ENCODE measurements at regions not wholly inside any gene's neighbourhood (a gene's known extent, or its start where the extent isn't known, plus 50 kb on each side); places are given as distances from the start of the nearest gene placed in this dataset.

DNA sequence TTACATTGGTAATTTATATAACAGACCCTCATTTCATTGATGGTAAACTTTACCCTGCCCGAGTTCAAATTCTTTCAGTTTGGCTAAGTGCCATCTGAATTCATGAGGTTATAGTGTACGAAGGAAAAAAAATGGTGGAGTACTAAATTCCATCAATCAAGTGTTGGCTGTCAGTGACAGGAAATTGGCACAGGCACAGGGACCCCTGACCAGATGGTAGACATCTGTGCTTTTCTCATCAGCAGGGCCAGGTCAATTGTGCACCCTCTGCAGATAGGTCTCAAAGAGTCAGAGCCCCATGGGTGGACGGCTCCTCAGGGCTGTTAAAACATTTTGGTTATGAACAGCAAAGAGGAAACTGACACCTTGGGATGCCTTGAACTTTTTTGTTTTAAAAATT lies 439.2 kb downstream of the SETBP1 start:
- ATAC-seq, result no peak
- H3K36me3 Mint-ChIP-seq, result no peaks in the 10 kb centered on the region

GRCh38 chr18:45121146-45121545 lies 440.5 kb downstream of the SETBP1 start:
- no peak overlapping the region for H3K4me3 Mint-ChIP-seq
- no peaks in the 10 kb centered on the region for H3K9me3 Mint-ChIP-seq
- H3K36me3 Mint-ChIP-seq, result no peaks in the 10 kb centered on the region
- H3K4me1 Mint-ChIP-seq, result peaks cover 6% of the 10 kb centered on the region
- no peak overlapping the region for H3K27ac Mint-ChIP-seq
- DNase-seq (ENCODE audit: low spot score in 2 of 2) (no peak), ATAC-seq (no peak)

More for the DNA sequence above, 439.2 kb downstream of the SETBP1 start:
- no peaks in the 10 kb centered on the region for H3K9me3 Mint-ChIP-seq
- peaks cover 6% of the 10 kb centered on the region for H3K4me1 Mint-ChIP-seq
- DNase-seq (ENCODE audit: low spot score in 2 of 2), result no peak
- H3K4me3 Mint-ChIP-seq, result no peak overlapping the region
- H3K27ac Mint-ChIP-seq, result no peak overlapping the region

DNA sequence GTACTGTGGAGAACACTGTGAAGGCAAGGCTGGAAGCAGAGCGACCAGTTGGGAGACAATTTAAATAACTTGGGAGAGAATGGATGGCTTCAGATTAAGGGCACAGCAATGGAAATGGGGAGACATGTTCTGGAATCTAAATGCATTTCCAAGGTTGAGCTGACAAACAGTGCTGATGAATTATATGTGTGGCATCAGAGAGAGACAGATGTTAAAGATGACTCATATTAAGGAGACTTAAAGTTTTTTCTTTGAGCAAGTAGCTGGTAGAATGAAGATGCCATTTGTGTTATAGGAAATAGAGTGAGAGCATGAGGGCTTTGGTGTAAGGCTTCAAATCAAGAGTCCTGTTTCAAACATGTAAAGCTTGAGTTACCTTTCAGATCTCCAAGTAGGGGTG lies 441.8 kb downstream of the SETBP1 start:
- no peak for DNase-seq (ENCODE audit: low spot score in 2 of 2)
- no peaks in the 10 kb centered on the region for H3K9me3 Mint-ChIP-seq
- ATAC-seq, result no peak
- no peak overlapping the region for H3K27ac Mint-ChIP-seq
- no peak overlapping the region for H3K4me3 Mint-ChIP-seq
- no peaks in the 10 kb centered on the region for H3K36me3 Mint-ChIP-seq
- H3K4me1 Mint-ChIP-seq, result peaks cover 6% of the 10 kb centered on the region

- peaks cover 2% of the 10 kb centered on the region for H3K4me1 Mint-ChIP-seq
- no peak overlapping the region for H3K4me3 Mint-ChIP-seq
- no peaks in the 10 kb centered on the region for H3K36me3 Mint-ChIP-seq
- H3K27ac Mint-ChIP-seq, result no peak overlapping the region
- ATAC-seq, result no peak
- no peak for DNase-seq (ENCODE audit: low spot score in 2 of 2)
- H3K9me3 Mint-ChIP-seq, result no peaks in the 10 kb centered on the region
Measured at GRCh38 chr18:45127405-45127804, 446.7 kb downstream of the SETBP1 start.

- ATAC-seq (no peak), DNase-seq (ENCODE audit: low spot score in 2 of 2) (no peak)
- Mint-ChIP-seq H3K27ac (no peak overlapping the region), H3K4me3 (no peak overlapping the region), H3K36me3 (no peaks in the 10 kb centered on the region), H3K4me1 (peaks cover 7% of the 10 kb centered on the region), H3K9me3 (no peaks in the 10 kb centered on the region)
Measured at GRCh38 chr18:45133276-45133675, 452.6 kb downstream of the SETBP1 start.

GRCh38 chr18:45136381-45137086 lies 455.8 kb downstream of the SETBP1 start:
- peak; percentile 31 for ATAC-seq
- H3K27ac Mint-ChIP-seq, result no peak overlapping the region

GRCh38 chr18:45137087-45137419 lies 456.4 kb downstream of the SETBP1 start:
- Mint-ChIP-seq H3K4me1 (peaks cover 7% of the 10 kb centered on the region), H3K27ac (no peak overlapping the region), H3K4me3 (no peak overlapping the region), H3K36me3 (no peaks in the 10 kb centered on the region), H3K9me3 (peaks cover 4% of the 10 kb centered on the region)
- no peak for DNase-seq (ENCODE audit: low spot score in 2 of 2)
- no peak for ATAC-seq

More at GRCh38 chr18:45136381-45137086, 455.8 kb downstream of the SETBP1 start:
- Mint-ChIP-seq H3K4me1 (peaks cover 7% of the 10 kb centered on the region), H3K9me3 (peaks cover 4% of the 10 kb centered on the region), H3K4me3 (no peak overlapping the region), H3K36me3 (no peaks in the 10 kb centered on the region)
- no peak for DNase-seq (ENCODE audit: low spot score in 2 of 2)

- H3K9me3 Mint-ChIP-seq, result peaks cover 4% of the 10 kb centered on the region
- H3K27ac Mint-ChIP-seq, result no peak overlapping the region
- H3K4me3 Mint-ChIP-seq, result no peak overlapping the region
- no peaks in the 10 kb centered on the region for H3K36me3 Mint-ChIP-seq
- DNase-seq (ENCODE audit: low spot score in 2 of 2) (no peak), ATAC-seq (peak; percentile 24)
- peaks cover 7% of the 10 kb centered on the region for H3K4me1 Mint-ChIP-seq
Measured at GRCh38 chr18:45139478-45139877, 458.8 kb downstream of the SETBP1 start.

DNA sequence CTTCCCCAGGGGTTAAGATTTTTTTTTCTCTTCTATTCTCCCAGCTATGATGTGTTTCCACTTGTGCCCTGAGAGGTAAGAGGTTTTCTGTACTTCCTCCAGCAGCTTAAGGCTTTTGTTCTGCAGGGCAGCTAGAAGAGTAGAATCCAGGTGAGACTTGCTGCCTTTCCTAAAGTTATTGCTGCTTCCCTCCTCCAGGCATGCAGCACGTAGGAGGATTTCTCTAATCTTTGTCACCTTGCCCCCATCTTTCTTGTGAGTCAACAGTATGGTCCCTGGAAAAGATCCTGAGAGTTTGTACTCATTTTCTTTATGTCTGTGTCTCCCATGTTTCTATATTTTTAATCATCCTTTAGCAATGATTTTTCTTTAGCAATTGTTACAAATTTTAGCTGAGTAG lies 462.2 kb downstream of the SETBP1 start:
- Mint-ChIP-seq H3K4me1 (no peaks in the 10 kb centered on the region), H3K4me3 (no peak overlapping the region), H3K36me3 (no peaks in the 10 kb centered on the region), H3K9me3 (peaks cover 4% of the 10 kb centered on the region), H3K27ac (no peak overlapping the region)
- DNase-seq (ENCODE audit: low spot score in 2 of 2) (no peak), ATAC-seq (no peak)

DNA sequence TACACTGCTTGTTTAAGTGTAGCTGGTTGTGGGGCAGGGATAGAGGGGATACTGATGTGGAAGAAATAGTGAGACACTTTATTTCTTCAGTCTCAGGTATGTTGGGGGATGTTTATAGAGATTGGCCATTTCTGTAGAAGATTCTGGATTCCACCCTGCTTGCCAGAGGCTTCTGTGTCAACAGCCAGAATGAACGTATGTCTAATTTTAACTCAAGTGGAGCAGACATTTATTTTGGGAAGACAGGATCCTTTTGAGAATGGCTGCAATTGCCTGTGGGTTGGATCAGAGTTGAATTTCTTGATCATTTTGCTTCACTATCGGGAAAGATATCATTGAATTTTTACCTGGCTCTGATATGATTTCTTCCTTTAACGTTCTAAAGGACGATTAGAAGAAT lies 465.6 kb upstream of the SLC14A2 start:
- H3K27ac Mint-ChIP-seq, result no peak overlapping the region
- no peaks in the 10 kb centered on the region for H3K4me1 Mint-ChIP-seq
- no peaks in the 10 kb centered on the region for H3K9me3 Mint-ChIP-seq
- ATAC-seq (no peak), DNase-seq (ENCODE audit: low spot score in 2 of 2) (no peak)
- H3K36me3 Mint-ChIP-seq, result no peaks in the 10 kb centered on the region
- no peak overlapping the region for H3K4me3 Mint-ChIP-seq

DNA sequence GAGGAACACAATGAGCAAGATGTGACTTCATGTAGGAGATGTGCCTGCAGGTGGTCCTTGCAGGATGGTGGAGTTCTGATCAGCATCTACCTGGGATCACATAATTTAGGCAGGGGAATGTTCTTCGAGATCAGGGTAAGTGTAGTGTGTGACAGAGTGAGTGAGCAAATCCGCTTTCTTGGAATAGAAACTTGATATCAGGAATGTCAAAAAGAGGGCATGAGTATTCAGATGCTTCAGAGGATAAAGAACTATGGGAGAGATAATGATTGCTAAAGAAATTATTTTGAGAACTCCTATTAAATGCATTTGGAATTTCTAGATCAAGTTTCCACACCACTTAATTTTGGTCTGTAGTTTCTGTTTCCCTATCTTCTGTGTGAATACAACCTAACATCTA lies 463.6 kb upstream of the SLC14A2 start:
- Mint-ChIP-seq H3K9me3 (no peaks in the 10 kb centered on the region), H3K27ac (no peak overlapping the region), H3K4me1 (no peaks in the 10 kb centered on the region), H3K4me3 (no peak overlapping the region), H3K36me3 (no peaks in the 10 kb centered on the region)
- ATAC-seq, result no peak
- DNase-seq (ENCODE audit: low spot score in 2 of 2), result no peak

DNA sequence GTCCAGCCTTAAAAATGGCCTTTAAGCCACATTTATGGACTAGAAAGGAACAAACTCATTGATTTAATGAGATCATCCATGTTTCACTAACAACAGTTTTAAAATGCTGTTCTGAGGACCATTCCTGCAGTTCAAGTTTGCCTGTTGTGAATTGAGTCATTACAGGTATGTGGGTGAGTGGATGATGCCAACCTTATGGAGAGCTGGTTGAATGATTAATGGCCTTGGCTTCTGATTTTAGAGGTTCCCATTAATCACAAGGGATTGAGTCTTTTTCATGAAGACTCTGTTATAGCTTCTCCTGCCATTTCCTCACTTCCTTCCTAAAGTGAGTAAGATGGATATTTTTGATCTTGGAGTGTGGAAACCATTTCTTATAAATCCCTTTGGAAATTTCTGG lies 459.8 kb upstream of the SLC14A2 start:
- DNase-seq (ENCODE audit: low spot score in 2 of 2), result no peak
- Mint-ChIP-seq H3K4me1 (no peaks in the 10 kb centered on the region), H3K36me3 (no peaks in the 10 kb centered on the region), H3K4me3 (no peak overlapping the region), H3K9me3 (no peaks in the 10 kb centered on the region), H3K27ac (no peak overlapping the region)
- no peak for ATAC-seq

DNA sequence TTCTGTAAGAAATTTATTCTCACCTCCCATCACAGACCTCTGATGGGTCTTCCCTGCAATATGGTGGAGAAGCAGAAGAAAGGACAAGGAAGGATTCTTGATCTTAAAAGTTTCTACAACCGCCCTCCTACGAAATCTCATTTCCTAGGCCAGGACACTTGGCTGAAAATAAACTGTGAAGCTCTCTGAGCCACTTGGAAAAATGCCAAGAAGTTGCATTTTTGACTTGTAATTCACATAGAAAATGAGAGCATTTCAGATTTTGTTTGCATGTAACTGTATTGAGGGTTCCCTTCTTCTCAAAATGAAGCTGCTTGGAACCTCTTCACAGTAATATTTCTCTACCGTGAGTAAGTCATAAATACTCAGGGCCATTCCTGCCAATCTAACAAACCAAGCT lies 458.3 kb upstream of the SLC14A2 start:
- no peak for DNase-seq (ENCODE audit: low spot score in 2 of 2)
- Mint-ChIP-seq H3K4me1 (no peaks in the 10 kb centered on the region), H3K36me3 (no peaks in the 10 kb centered on the region), H3K27ac (no peak overlapping the region), H3K9me3 (no peaks in the 10 kb centered on the region), H3K4me3 (no peak overlapping the region)
- ATAC-seq, result no peak

- Mint-ChIP-seq H3K4me1 (no peaks in the 10 kb centered on the region), H3K4me3 (no peak overlapping the region), H3K27ac (no peak overlapping the region), H3K9me3 (no peaks in the 10 kb centered on the region), H3K36me3 (no peaks in the 10 kb centered on the region)
- DNase-seq (ENCODE audit: low spot score in 2 of 2) (no peak), ATAC-seq (no peak)
Measured at GRCh38 chr18:45157576-45157975, 457.7 kb upstream of the SLC14A2 start.

DNA sequence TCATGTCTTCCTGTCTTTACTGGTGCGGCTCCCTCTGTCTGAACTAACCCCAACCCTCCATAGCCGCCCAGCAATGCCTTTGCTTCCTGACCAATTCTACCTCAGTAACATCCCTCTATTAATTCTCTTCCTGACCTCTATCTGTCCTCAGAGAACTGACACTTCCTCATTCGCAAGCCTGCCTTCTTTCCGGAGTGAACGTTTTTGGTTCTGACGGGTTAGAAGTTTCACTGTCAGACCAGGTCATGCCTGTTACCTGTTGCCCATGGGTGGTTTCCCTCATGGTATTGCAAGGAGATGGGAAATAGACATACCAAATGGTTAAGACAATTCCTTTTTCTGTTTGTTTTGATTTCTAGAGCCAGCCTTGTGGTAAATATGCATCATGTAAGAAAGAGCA lies 453.4 kb upstream of the SLC14A2 start:
- no peak for ATAC-seq
- H3K27ac Mint-ChIP-seq, result no peak overlapping the region
- DNase-seq (ENCODE audit: low spot score in 2 of 2), result no peak
- no peaks in the 10 kb centered on the region for H3K9me3 Mint-ChIP-seq
- H3K4me3 Mint-ChIP-seq, result no peak overlapping the region
- H3K36me3 Mint-ChIP-seq, result no peaks in the 10 kb centered on the region
- peaks cover 5% of the 10 kb centered on the region for H3K4me1 Mint-ChIP-seq

DNA sequence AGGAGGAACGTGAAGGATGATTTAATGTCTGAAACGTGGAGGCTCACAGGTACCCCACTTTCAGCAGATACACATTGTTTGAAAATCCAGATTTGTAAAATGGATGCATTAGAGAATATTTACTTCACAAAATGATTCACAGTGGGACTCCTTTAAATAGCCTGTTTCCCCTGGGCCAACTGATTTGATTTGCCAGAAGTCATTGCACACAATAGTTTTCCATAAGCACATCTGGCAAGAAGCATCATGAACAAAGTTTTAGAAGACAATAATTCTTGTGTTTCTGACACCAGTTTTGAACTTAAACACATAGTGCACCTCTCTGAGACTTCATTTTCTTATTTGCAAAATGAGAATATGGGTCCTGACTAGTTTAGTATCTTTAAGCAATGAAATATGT lies 451.4 kb upstream of the SLC14A2 start:
- H3K9me3 Mint-ChIP-seq, result no peaks in the 10 kb centered on the region
- DNase-seq (ENCODE audit: low spot score in 2 of 2) (no peak), ATAC-seq (no peak)
- no peak overlapping the region for H3K27ac Mint-ChIP-seq
- no peak overlapping the region for H3K4me3 Mint-ChIP-seq
- H3K36me3 Mint-ChIP-seq, result no peaks in the 10 kb centered on the region
- peaks cover 9% of the 10 kb centered on the region for H3K4me1 Mint-ChIP-seq

GRCh38 chr18:45164551-45164950 lies 450.7 kb upstream of the SLC14A2 start:
- H3K27ac Mint-ChIP-seq, result no peak overlapping the region
- no peak for DNase-seq (ENCODE audit: low spot score in 2 of 2)
- H3K4me3 Mint-ChIP-seq, result no peak overlapping the region
- no peak for ATAC-seq
- no peaks in the 10 kb centered on the region for H3K36me3 Mint-ChIP-seq
- H3K4me1 Mint-ChIP-seq, result peaks cover 11% of the 10 kb centered on the region
- H3K9me3 Mint-ChIP-seq, result no peaks in the 10 kb centered on the region
